K562 (cell line): ENCODE measurements at regions not wholly inside any gene's neighbourhood (a gene's known extent, or its start where the extent isn't known, plus 50 kb on each side); places are given as distances from the start of the nearest gene placed in this dataset.

Experiments used
- ATAC-seq: fragments of 200-7000 bp; cut with Tn5 transposase; 3 replicates; pipeline ENCODE4 v1.9.1; 2020; ENCODE audit warnings: moderate library complexity
- BruUV-seq: library from RNA; stranded (reverse); fragments of 400-500 nt; replicated peaks from 2 replicates; lab custom pipeline; 2021; lab: Mats Ljungman, UMichigan
- CTCF ChIA-PET: fragments of 300-600 bp; formaldehyde crosslinking; extraction: SDS; loops from one replicate; lab custom pipeline; 2021; ENCODE audit warnings: low intra/inter-chr PET ratio; lab: Yijun Ruan, JAX
- POLR2A ChIA-PET: fragments of 300-600, 350-650 bp; sonication (Branson Sonifier 250); formaldehyde crosslinking; extraction: SDS; loops from one replicate; lab custom pipeline; 2021; ENCODE audit warnings: antibody characterized with exemption, inconsistent platforms; lab: Yijun Ruan, JAX
- DNase-seq, 4 experiments: peaks; one replicate each; pipeline versions ENCODE4 v3.0.0 to v3.0.0-alpha.2; 2011 to 2018; ENCODE audit warnings: low spot score in 3 of 4, mixed read lengths in 3 of 4; ENCODE audit errors: extremely low read depth in 1 of 4
- FAIRE-seq: peaks from 2 replicates; lab custom pipeline; 2011; peaks lifted over from hg19 to GRCh38; lab: Jason Lieb, UNC
- H2AFZ ChIP-seq: 2 replicates; pipeline ENCODE4 v1.6.0; 2011; ENCODE audit warnings: low read depth, low read length, control low read depth, inconsistent platforms
- H3K27ac ChIP-seq: fragments of 200-600 bp; 3 replicates; pipeline ENCODE4 v1.8.0; 2011; ENCODE audit warnings: low read depth, mild to moderate bottlenecking, control low read depth, inconsistent platforms, low read length, moderate library complexity, mixed read lengths; ENCODE audit errors: extremely low read depth
- H3K27me3 ChIP-seq, 2 experiments: fragments of 300-600 bp in 1 of 2; 2 replicates in 1 of 2; 3 replicates in 1 of 2; pipeline versions ENCODE4 v1.6.0 to v1.8.0; 2011; ENCODE audit warnings: inconsistent platforms in 2 of 2, low read length in 2 of 2, mild to moderate bottlenecking in 1 of 2, mixed read lengths in 1 of 2, moderate library complexity in 1 of 2; ENCODE audit not compliant: control insufficient read depth in 2 of 2, insufficient read depth in 2 of 2
- H3K36me3 ChIP-seq: fragments of 300-600 bp; 3 replicates; pipeline ENCODE4 v1.8.0; 2011; ENCODE audit warnings: mild to moderate bottlenecking, low read length, inconsistent platforms; ENCODE audit not compliant: control insufficient read depth, insufficient read depth
- H3K4me1 ChIP-seq, 2 experiments: fragments of 200-600 bp in 1 of 2; replicated peaks in 1 of 2; 2 replicates in 1 of 2; 3 replicates in 1 of 2; pipeline versions ENCODE4 v1.5.1 to v1.8.0; 2011; ENCODE audit warnings: inconsistent platforms in 2 of 2, low read length in 2 of 2, mild to moderate bottlenecking in 1 of 2, mixed read lengths in 1 of 2, moderate library complexity in 1 of 2; ENCODE audit not compliant: control insufficient read depth in 2 of 2, insufficient read depth in 2 of 2
- H3K4me2 ChIP-seq: 2 replicates; pipeline ENCODE4 v1.6.1; 2011; ENCODE audit warnings: low read length, control low read depth, inconsistent platforms, mixed read lengths; ENCODE audit not compliant: insufficient read depth
- H3K4me3 ChIP-seq: fragments of 200-600 bp; sonication (generic), shearing (Covaris generic); 2 replicates; pipeline ENCODE4 v1.5.1; 2016; ENCODE audit warnings: control low read depth, inconsistent platforms
- H3K79me2 ChIP-seq: fragments of 200-600 bp; 3 replicates; pipeline ENCODE4 v1.8.0; 2011; ENCODE audit warnings: low read length, inconsistent platforms; ENCODE audit not compliant: control insufficient read depth, insufficient read depth
- H3K9ac ChIP-seq, 2 experiments: 2 replicates each; pipeline versions ENCODE4 v1.6.0 to v1.6.1; 2011; ENCODE audit warnings: low read depth in 2 of 2, low read length in 2 of 2, control low read depth in 1 of 2, inconsistent platforms in 1 of 2, mild to moderate bottlenecking in 1 of 2, mixed read lengths in 1 of 2; ENCODE audit not compliant: insufficient read depth in 1 of 2
- H3K9me1 ChIP-seq: one replicate; pipeline ENCODE4 v1.6.0; 2011; ENCODE audit warnings: inconsistent platforms, mild to moderate bottlenecking, low read length, moderate library complexity; ENCODE audit not compliant: control insufficient read depth, insufficient read depth
- H3K9me3 ChIP-seq: replicated peaks from 2 replicates; pipeline ENCODE4 v1.5.1; 2011; ENCODE audit warnings: low read depth, low read length, inconsistent platforms; ENCODE audit not compliant: control insufficient read depth, insufficient read depth
- H4K20me1 ChIP-seq: replicated peaks from 2 replicates; pipeline ENCODE4 v1.6.1; 2011; ENCODE audit warnings: low read length, inconsistent platforms, mixed read lengths; ENCODE audit not compliant: control insufficient read depth, insufficient read depth
- FOXP4 ChIP-seq: sonication (generic); formaldehyde crosslinking; IDR thresholded peaks from 2 replicates; pipeline ENCODE4 v1.8.0; 2022; ENCODE audit warnings: mild to moderate bottlenecking, missing genetic modification reagents, borderline replicate concordance
- FUS ChIP-seq: fragments of 200-400 bp; formaldehyde crosslinking; optimal IDR thresholded peaks from 2 replicates; pipeline ENCODE3; 2017; ENCODE audit warnings: low read depth, low read length
- HDAC1 ChIP-seq, 2 experiments: fragments of 450-650 bp; IDR thresholded peaks; 2 replicates each; pipeline ENCODE4 v1.6.1; 2016 to 2017; ENCODE audit warnings: inconsistent platforms in 1 of 2, mild to moderate bottlenecking in 1 of 2, moderate library complexity in 1 of 2
- HOMEZ ChIP-seq: fragments of 250-450 bp; sonication (Bioruptor Pico); IDR thresholded peaks from 2 replicates; pipeline ENCODE4 v1.4.0; 2020; ENCODE audit warnings: mild to moderate bottlenecking, moderate library complexity
- KLF13 ChIP-seq: fragments of 450-650 bp; IDR thresholded peaks from 2 replicates; pipeline ENCODE4 v1.6.1; 2016; ENCODE audit warnings: missing genetic modification characterization, low read depth, mild to moderate bottlenecking, missing compliant biosample characterization, moderate library complexity, borderline replicate concordance
- POU5F1 ChIP-seq: fragments of 150-350 bp; IDR thresholded peaks from 2 replicates; pipeline ENCODE4 v1.6.1; 2014; ENCODE audit warnings: borderline replicate concordance, low read length, low read depth, mild to moderate bottlenecking; ENCODE audit not compliant: partially characterized antibody
- RBM22 ChIP-seq: fragments of 200-400 bp; formaldehyde crosslinking; IDR thresholded peaks from 2 replicates; pipeline ENCODE4 v1.6.1; 2018; ENCODE audit warnings: low read length, low read depth; ENCODE audit not compliant: poor library complexity, severe bottlenecking
- SNRNP70 ChIP-seq: fragments of 200-400 bp; formaldehyde crosslinking; optimal IDR thresholded peaks from 2 replicates; pipeline ENCODE3; 2017; ENCODE audit warnings: low read depth, low read length
- TEAD2 ChIP-seq: fragments of 450-650 bp; IDR thresholded peaks from 2 replicates; pipeline ENCODE4 v1.6.1; 2016; ENCODE audit warnings: missing genetic modification characterization, control low read depth, missing compliant biosample characterization
- ZFP91 ChIP-seq: sonication (generic); formaldehyde crosslinking; IDR thresholded peaks from 2 replicates; pipeline ENCODE4 v1.8.0; 2022; ENCODE audit warnings: mild to moderate bottlenecking, missing genetic modification reagents
- ZNF518B ChIP-seq: fragments of 250-450 bp; sonication (Bioruptor Pico); IDR thresholded peaks from 2 replicates; pipeline ENCODE4 v1.5.0; 2021; ENCODE audit warnings: mild to moderate bottlenecking, moderate library complexity
- ZZZ3 ChIP-seq: fragments of 450-650 bp; IDR thresholded peaks from 2 replicates; pipeline ENCODE4 v1.6.1; 2016; ENCODE audit warnings: antibody characterized with exemption, mild to moderate bottlenecking, moderate library complexity
- WGBS: fragments of 100-300 bp; shearing (Covaris generic); methylation state at CpG from one replicate; pipeline ENCODE4 v1.1.6; 2016; ENCODE audit warnings: low coverage, mixed read lengths; ENCODE audit not compliant: insufficient coverage; ENCODE audit errors: missing lambda C conversion rate; 5-methylcytosine and 5-hydroxymethylcytosine counted together
- in situ Hi-C: fragments of 300-500 bp; cut with MboI; formaldehyde crosslinking; loops from 4 replicates; pipeline ENCODE4 v1.15.0; 2018; ENCODE audit warnings: inconsistent platforms, mixed read lengths
- intact Hi-C: fragments of 100-400 bp; cut with micrococcal nuclease; formaldehyde crosslinking; loops from 2 replicates; pipeline ENCODE4 v1.14.2; 2022

GRCh38 chr3:44159696-44160300 lies 81.9 kb upstream of the TOPAZ1 start:
- Histone ChIP-seq H3K4me1 (no peaks in the 10 kb centered on the region), H3K9ac (no peak overlapping the region), H3K36me3 (no peaks in the 10 kb centered on the region), H3K79me2 (no peaks in the 10 kb centered on the region), H3K27me3 (peaks cover 4 to 13% of the 10 kb centered on the region in 2 experiments; a peak in 3 of 5 replicates), H2AFZ (no peak overlapping the region), H3K4me3 (no peak overlapping the region), H3K4me2 (no peak overlapping the region), H4K20me1 (no peaks in the 10 kb centered on the region), H3K27ac (no peak overlapping the region), H3K9me3 (no peaks in the 10 kb centered on the region), H3K9me1 (no peaks in the 10 kb centered on the region)
- ChIA-PET POLR2A (no interaction called here), CTCF (no interaction called here)
- ATAC-seq, result no peak
- no TSS peak for BruUV-seq
- in situ Hi-C loops, result no loop called here
- DNase-seq, result no peak
- WGBS, result 0% methylated on average over 2 of the region's 2 CpGs
- intact Hi-C loops, result no loop called here
- FAIRE-seq, result no peak
- no peak for TF ChIP-seq RBM22
- TF ChIP-seq FOXP4 (CRISPR knock-in tag), result no peak
- TF ChIP-seq HDAC1 (IDR thresholded peaks at IDR 0.05), result no peak
- TF ChIP-seq TEAD2 (tag), result no peak
- TF ChIP-seq ZNF518B, result no peak
- no peak for TF ChIP-seq POU5F1
- TF ChIP-seq ZFP91, result no peak
- no peak for TF ChIP-seq KLF13 (tag)
- no peak for TF ChIP-seq FUS
- no peak for TF ChIP-seq SNRNP70
- TF ChIP-seq ZZZ3, result no peak
- no peak for TF ChIP-seq HOMEZ (CRISPR knock-in tag)
